ENCODE measurements at regions not wholly inside any gene's neighbourhood (a gene's known extent, or its start where the extent isn't known, plus 50 kb on each side); places are given as distances from the start of the nearest gene placed in this dataset.

DNA sequence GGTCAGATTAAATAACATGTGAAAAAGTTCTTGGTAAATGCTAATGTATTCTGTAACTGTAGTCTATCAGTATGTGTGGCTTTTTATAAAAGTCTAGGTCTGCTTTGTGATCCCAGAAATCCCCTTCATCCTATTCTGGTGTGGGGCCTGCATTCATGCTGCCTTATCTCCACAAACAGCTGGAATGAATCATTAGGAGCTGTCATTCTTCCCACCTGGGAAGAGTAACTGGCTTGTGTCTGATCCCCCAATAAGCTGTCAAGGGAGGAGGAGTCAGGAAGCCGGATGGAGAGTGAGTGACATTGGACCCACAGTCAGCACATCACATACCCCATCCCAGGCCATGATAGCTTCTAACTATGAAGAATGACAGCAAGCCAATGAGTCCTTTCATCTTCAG is 81.1 kb upstream of the EPHA4 start:
- H3K27me3 Mint-ChIP-seq (ENCODE audit: unreplicated experiment) = no peaks in the 10 kb centered on the region

DNA sequence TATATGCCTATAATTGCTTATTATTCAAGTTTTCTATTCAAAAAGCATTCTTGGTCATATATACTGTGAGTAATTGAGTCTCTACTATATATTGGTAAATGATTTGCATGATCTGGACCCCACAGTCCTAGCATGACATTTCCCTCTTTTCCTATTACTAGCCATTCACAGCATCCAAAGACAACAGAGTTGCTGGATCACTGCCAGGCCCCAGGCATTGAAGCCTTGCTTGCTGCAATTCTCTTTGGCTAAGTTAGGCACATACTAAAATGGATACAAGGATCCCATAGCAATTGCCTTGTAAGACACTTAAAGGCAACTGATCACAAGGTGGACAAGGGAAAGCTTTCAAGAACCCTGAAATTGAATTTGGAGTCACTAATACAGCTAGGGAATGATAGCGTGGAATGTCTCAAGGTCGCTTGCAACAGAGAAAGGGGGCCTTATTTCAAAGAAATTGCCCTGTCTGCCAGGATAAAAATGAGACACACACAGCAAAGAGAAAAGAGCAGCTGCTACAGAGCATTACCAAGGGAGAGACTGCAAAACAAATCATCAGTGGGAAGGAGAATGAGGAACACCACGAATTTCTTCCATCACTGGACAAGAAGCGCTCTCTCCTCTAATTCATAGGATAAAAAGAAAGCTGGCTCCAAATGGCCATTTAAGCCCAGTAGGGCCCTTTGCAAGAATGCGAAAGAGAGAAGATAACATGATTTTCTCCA is 77.1 kb upstream of the EPHA4 start:
- Mint-ChIP-seq H3K9me3 (ENCODE audit: low read depth, unreplicated experiment) (no peaks in the 10 kb centered on the region), H3K36me3 (ENCODE audit: insufficient read depth, unreplicated experiment) (no peaks in the 10 kb centered on the region), H3K27me3 (ENCODE audit: unreplicated experiment) (no peaks in the 10 kb centered on the region), H3K27ac (ENCODE audit: unreplicated experiment) (no peak overlapping the region), H3K4me3 (ENCODE audit: low read depth, unreplicated experiment) (no peak overlapping the region), H3K4me1 (ENCODE audit: low read depth, unreplicated experiment) (no peaks in the 10 kb centered on the region)
- CTCF ChIA-PET = no interaction called here
- BruUV-seq (replicated peaks) = no TSS peak
- TF ChIP-seq, protein P1, sequence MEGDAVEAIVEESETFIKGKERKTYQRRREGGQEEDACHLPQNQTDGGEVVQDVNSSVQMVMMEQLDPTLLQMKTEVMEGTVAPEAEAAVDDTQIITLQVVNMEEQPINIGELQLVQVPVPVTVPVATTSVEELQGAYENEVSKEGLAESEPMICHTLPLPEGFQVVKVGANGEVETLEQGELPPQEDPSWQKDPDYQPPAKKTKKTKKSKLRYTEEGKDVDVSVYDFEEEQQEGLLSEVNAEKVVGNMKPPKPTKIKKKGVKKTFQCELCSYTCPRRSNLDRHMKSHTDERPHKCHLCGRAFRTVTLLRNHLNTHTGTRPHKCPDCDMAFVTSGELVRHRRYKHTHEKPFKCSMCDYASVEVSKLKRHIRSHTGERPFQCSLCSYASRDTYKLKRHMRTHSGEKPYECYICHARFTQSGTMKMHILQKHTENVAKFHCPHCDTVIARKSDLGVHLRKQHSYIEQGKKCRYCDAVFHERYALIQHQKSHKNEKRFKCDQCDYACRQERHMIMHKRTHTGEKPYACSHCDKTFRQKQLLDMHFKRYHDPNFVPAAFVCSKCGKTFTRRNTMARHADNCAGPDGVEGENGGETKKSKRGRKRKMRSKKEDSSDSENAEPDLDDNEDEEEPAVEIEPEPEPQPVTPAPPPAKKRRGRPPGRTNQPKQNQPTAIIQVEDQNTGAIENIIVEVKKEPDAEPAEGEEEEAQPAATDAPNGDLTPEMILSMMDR (IDR thresholded peaks at IDR 0.05; ENCODE audit: unreplicated experiment) = no peak
- intact Hi-C loops (cut with micrococcal nuclease; ENCODE audit: unreplicated experiment) = no loop called here
- DNase-seq = no peak

More for the DNA sequence above, 81.1 kb upstream of the EPHA4 start:
- no peaks in the 10 kb centered on the region for H3K4me1 Mint-ChIP-seq (ENCODE audit: low read depth, unreplicated experiment)
- no TSS peak for BruUV-seq (replicated peaks)
- H3K27ac Mint-ChIP-seq (ENCODE audit: unreplicated experiment) = no peak overlapping the region
- H3K36me3 Mint-ChIP-seq (ENCODE audit: insufficient read depth, unreplicated experiment) = no peaks in the 10 kb centered on the region
- no peaks in the 10 kb centered on the region for H3K9me3 Mint-ChIP-seq (ENCODE audit: low read depth, unreplicated experiment)
- DNase-seq = no peak
- intact Hi-C loops (cut with micrococcal nuclease; ENCODE audit: unreplicated experiment) = no loop called here
- no peak overlapping the region for H3K4me3 Mint-ChIP-seq (ENCODE audit: low read depth, unreplicated experiment)
- TF ChIP-seq, protein P1 (IDR thresholded peaks at IDR 0.05; ENCODE audit: unreplicated experiment) = no peak
- CTCF ChIA-PET = no interaction called here

DNA sequence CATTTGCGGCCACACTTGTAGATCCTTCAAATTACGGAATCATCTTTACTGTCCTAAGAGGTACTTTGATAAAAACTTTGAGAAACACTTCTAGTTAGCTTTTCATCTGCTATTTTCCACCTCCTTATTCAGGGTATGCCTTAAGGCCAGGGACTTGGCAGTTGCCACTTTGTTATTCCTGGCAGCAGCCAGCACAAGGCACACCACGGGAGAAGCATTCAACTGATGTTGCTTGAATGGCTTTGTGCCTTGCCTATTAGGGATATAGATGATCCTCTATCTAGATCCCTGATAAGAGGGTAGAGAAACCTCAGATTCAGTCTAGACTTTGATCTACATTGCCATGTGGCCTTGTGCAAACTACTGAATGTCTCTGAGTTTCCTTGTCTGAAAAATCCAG is 70.3 kb upstream of the EPHA4 start:
- Mint-ChIP-seq H3K27me3 (ENCODE audit: unreplicated experiment) (no peaks in the 10 kb centered on the region), H3K9me3 (ENCODE audit: low read depth, unreplicated experiment) (peaks cover 4% of the 10 kb centered on the region), H3K4me3 (ENCODE audit: low read depth, unreplicated experiment) (no peak overlapping the region), H3K36me3 (ENCODE audit: insufficient read depth, unreplicated experiment) (no peaks in the 10 kb centered on the region), H3K4me1 (ENCODE audit: low read depth, unreplicated experiment) (no peaks in the 10 kb centered on the region), H3K27ac (ENCODE audit: unreplicated experiment) (no peak overlapping the region)
- intact Hi-C loops (cut with micrococcal nuclease; ENCODE audit: unreplicated experiment) = no loop called here
- CTCF ChIA-PET = no interaction called here
- TF ChIP-seq, protein P1 (IDR thresholded peaks at IDR 0.05; ENCODE audit: unreplicated experiment) = no peak
- BruUV-seq (replicated peaks) = no TSS peak
- DNase-seq = no peak

DNA sequence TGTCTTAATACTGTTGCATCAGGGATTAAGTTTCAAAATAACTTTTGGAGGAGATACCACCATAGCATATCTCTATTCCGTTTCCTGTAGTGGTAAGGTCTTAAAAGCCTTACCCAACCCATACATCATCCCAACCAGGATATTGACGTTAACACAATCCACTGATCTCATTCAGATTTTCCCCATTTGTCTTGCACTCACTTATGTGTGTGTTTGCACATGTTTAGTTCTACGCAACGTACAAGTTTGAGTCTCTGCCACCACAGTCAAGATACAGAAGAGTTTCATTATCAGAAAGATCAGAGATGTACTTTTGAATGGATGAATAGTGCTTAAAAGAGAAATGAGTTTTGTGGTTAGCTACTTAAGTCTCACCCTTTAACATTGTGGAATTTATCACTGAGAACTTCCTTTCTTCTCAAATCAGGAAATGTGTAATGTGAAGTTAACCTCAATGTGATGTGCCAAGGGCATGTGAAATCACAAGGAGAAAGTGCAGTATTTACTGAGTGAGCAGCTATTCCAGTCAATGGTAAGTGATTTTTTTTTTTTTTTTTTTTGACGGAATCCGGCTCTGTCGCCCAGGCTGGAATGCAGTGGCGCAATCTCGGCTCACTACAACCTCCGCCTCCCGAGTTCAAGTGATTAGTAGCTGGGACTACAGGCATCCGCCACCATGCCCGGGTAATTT is 69.2 kb upstream of the EPHA4 start:
- intact Hi-C loops (cut with micrococcal nuclease; ENCODE audit: unreplicated experiment) = no loop called here
- no peaks in the 10 kb centered on the region for H3K36me3 Mint-ChIP-seq (ENCODE audit: insufficient read depth, unreplicated experiment)
- no peaks in the 10 kb centered on the region for H3K27me3 Mint-ChIP-seq (ENCODE audit: unreplicated experiment)
- no peak overlapping the region for H3K27ac Mint-ChIP-seq (ENCODE audit: unreplicated experiment)
- no peak for DNase-seq
- TF ChIP-seq, protein P1 (IDR thresholded peaks at IDR 0.05; ENCODE audit: unreplicated experiment) = no peak
- H3K9me3 Mint-ChIP-seq (ENCODE audit: low read depth, unreplicated experiment) = peaks cover 4% of the 10 kb centered on the region
- CTCF ChIA-PET = no interaction called here
- BruUV-seq (replicated peaks) = no TSS peak
- H3K4me3 Mint-ChIP-seq (ENCODE audit: low read depth, unreplicated experiment) = no peak overlapping the region
- no peaks in the 10 kb centered on the region for H3K4me1 Mint-ChIP-seq (ENCODE audit: low read depth, unreplicated experiment)

All from Calu3 (cell line).